ENCODE measurements at regions not wholly inside any gene's neighbourhood (a gene's known extent, or its start where the extent isn't known, plus 50 kb on each side); places are given as distances from the start of the nearest gene placed in this dataset.

DNA sequence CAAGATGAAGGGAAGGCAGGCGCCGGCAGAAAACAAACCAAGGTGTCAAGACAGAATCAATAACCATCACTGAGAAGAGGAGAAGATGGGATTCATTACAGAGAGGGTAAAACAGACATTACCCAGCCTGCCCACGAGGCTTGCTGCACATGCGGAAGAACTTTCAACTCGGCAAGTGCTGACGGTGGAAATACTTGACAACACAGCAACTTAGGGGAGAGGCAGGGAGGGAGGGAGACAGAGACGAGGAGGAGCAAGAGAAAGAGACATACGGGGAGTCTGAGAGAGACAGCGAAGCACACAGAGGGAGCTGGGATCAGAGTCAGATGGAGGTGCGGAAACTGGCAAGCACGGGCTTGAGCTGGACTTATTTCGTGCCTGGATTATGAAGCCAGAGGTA is 129.3 kb upstream of the NECTIN1 start:
- intact Hi-C loops (cut with DNase I) = no loop called here
- H3K36me3 ChIP-seq = no peaks in the 10 kb centered on the region
- H3K27me3 ChIP-seq = no peaks in the 10 kb centered on the region
- no peak overlapping the region for H3K4me3 ChIP-seq
- peaks cover 19% of the 10 kb centered on the region for H3K4me1 ChIP-seq
- no peaks in the 10 kb centered on the region for H3K9me3 ChIP-seq
- TF ChIP-seq POLR2A (IDR thresholded peaks at IDR 0.05) = no peak
- no peak for TF ChIP-seq POLR2AphosphoS5 (IDR thresholded peaks at IDR 0.05; ENCODE audit: insufficient read depth in 1 of 2, low read depth in 1 of 2)
- TF ChIP-seq, protein P1, sequence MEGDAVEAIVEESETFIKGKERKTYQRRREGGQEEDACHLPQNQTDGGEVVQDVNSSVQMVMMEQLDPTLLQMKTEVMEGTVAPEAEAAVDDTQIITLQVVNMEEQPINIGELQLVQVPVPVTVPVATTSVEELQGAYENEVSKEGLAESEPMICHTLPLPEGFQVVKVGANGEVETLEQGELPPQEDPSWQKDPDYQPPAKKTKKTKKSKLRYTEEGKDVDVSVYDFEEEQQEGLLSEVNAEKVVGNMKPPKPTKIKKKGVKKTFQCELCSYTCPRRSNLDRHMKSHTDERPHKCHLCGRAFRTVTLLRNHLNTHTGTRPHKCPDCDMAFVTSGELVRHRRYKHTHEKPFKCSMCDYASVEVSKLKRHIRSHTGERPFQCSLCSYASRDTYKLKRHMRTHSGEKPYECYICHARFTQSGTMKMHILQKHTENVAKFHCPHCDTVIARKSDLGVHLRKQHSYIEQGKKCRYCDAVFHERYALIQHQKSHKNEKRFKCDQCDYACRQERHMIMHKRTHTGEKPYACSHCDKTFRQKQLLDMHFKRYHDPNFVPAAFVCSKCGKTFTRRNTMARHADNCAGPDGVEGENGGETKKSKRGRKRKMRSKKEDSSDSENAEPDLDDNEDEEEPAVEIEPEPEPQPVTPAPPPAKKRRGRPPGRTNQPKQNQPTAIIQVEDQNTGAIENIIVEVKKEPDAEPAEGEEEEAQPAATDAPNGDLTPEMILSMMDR (IDR thresholded peaks at IDR 0.05) = no peak
- no peak overlapping the region for H3K27ac ChIP-seq
- DNase-seq (ENCODE audit: extremely low spot score in 2 of 2) = no peak

DNA sequence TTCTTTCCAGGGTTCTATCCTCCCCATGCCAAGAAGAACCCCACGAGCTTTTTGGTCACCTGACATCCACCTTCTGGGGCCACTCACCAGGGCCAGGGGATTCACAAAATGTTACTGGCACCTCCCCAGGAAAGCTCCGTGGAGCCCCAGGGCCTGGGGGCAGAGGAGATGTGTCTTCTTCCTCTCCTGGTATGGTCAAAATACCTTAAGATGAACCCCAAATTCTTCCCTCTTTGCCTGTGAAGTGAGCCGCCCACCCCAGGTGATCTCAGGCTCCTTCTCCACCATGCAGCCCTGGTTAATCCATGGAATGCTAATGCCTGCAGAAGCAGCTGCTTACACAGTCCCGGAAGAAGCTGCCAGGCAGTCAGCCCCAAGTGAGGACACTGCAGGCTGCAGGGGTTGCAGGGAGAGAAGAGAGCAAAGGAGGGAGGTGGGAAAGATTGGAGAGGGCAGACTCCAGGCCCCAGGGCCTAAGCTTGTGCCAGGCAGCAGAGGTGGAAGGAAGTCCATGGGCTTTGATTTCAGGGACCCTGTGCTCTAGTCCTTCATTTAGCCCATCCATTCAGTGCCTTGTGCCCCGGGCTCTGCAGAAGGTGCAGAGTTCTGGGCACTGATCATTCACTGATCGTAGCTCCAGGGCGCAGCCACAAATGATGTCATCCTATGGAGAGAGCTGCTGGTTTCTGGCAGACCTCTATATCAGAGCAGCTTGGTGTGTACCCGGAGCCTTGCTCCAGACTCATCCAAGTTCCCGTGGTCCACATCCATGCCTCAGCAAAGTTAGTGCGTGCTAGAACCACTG is 127.9 kb upstream of the NECTIN1 start:
- intact Hi-C loops (cut with DNase I) = no loop called here
- H3K4me3 ChIP-seq = no peak overlapping the region
- H3K27me3 ChIP-seq = no peaks in the 10 kb centered on the region
- TF ChIP-seq, protein P1 (IDR thresholded peaks at IDR 0.05) = no peak
- TF ChIP-seq POLR2A (IDR thresholded peaks at IDR 0.05) = no peak
- no peak for TF ChIP-seq POLR2AphosphoS5 (IDR thresholded peaks at IDR 0.05; ENCODE audit: insufficient read depth in 1 of 2, low read depth in 1 of 2)
- H3K9me3 ChIP-seq = no peaks in the 10 kb centered on the region
- no peaks in the 10 kb centered on the region for H3K36me3 ChIP-seq
- no peak overlapping the region for H3K27ac ChIP-seq
- no peak for DNase-seq (ENCODE audit: extremely low spot score in 2 of 2)
- H3K4me1 ChIP-seq = peaks cover 19% of the 10 kb centered on the region

DNA sequence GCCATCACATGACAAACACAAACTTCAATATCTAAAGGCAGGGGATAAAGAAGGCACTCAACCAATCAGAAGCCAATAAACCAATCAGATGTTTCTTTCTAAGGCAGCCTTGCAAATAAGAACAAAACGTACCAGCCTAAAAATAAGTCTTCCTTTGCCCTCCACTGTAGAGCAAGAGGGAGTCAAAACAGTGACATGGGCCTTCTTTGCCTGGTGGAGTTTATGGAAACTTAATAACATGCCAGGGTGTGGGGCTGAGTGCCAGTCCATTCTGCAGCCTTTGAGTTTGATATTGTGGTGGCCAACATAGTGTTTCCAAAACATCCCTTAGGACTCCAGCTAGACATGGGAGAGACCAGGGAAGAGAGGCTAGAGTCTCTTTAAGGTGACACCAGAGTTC is 126.1 kb upstream of the NECTIN1 start:
- intact Hi-C loops (cut with DNase I) = no loop called here
- no peak for TF ChIP-seq POLR2A (IDR thresholded peaks at IDR 0.05)
- no peak for TF ChIP-seq POLR2AphosphoS5 (IDR thresholded peaks at IDR 0.05; ENCODE audit: insufficient read depth in 1 of 2, low read depth in 1 of 2)
- TF ChIP-seq, protein P1 (IDR thresholded peaks at IDR 0.05) = no peak
- H3K4me3 ChIP-seq = no peak overlapping the region
- no peaks in the 10 kb centered on the region for H3K9me3 ChIP-seq
- no peak overlapping the region for H3K27ac ChIP-seq
- no peaks in the 10 kb centered on the region for H3K36me3 ChIP-seq
- H3K27me3 ChIP-seq = no peaks in the 10 kb centered on the region
- peaks cover 10% of the 10 kb centered on the region for H3K4me1 ChIP-seq
- DNase-seq (ENCODE audit: extremely low spot score in 2 of 2) = no peak

DNA sequence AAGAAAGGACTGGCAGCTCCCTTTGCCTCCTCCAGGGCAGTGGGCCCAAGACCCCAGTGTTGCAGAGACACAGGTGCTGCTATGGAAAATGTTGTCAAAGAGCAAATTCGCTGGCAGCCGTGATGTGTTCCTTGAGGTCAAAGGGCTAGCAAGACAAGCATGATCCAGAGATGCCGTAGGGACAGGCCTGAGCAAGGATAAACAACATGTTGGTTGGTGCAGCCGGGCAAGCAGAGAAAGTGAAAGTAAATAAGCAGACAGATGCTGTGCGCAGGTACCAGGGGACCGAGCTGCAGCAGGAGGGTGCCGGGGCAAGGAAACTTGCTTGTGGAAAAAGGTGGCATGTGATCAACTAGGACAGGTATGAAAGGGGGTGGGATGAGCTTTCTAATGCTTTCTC is 125.5 kb upstream of the NECTIN1 start:
- Histone ChIP-seq H3K27ac (no peak overlapping the region), H3K4me1 (peaks cover 8% of the 10 kb centered on the region), H3K4me3 (no peak overlapping the region), H3K27me3 (no peaks in the 10 kb centered on the region), H3K36me3 (no peaks in the 10 kb centered on the region), H3K9me3 (no peaks in the 10 kb centered on the region)
- no peak for DNase-seq (ENCODE audit: extremely low spot score in 2 of 2)
- TF ChIP-seq POLR2A (IDR thresholded peaks at IDR 0.05) (no peak), POLR2AphosphoS5 (IDR thresholded peaks at IDR 0.05; ENCODE audit: insufficient read depth in 1 of 2, low read depth in 1 of 2) (no peak)
- TF ChIP-seq, protein P1 (IDR thresholded peaks at IDR 0.05) = no peak
- intact Hi-C loops (cut with DNase I) = no loop called here

DNA sequence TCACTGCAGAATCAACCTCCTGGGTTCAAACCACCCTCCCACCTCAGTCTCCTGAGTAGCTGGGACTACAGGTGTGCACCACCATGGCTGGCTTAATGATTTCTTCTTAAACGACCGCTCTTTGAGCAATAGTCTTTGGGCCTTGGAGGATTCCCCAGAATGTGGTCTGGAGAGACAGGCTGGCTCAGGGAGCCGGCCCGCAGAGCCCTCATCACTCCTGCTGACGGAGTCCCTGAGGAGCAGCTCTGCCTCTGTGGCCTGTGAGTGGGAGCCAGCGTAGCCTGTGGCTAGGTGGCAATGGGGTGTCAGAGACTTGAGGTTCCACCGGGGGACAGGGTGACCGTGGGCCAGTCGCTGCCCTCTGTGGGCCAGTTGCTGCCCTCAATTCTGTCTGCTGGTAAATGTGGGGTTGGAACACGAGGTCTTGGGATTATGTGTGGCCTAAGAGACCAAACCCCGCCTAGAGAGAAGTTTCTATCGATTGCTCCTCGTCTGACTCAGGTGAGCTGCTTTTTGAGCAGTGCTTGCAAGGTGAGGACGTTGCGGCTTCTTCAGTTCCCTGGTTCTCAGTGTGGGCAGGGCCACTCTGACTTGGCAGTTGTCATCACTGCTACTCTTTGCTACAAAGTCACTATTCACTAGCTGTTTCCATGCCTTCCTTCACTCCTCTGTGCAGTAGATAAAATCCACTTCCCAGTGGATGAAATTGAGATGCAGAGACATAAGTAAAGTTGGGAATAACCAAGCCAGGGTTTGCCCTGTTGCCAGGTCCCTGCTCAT is 124.8 kb upstream of the NECTIN1 start:
- no peak for DNase-seq (ENCODE audit: extremely low spot score in 2 of 2)
- H3K27me3 ChIP-seq = no peaks in the 10 kb centered on the region
- no peak overlapping the region for H3K4me3 ChIP-seq
- H3K9me3 ChIP-seq = no peaks in the 10 kb centered on the region
- TF ChIP-seq POLR2AphosphoS5 (IDR thresholded peaks at IDR 0.05; ENCODE audit: insufficient read depth in 1 of 2, low read depth in 1 of 2) = no peak
- no peak for TF ChIP-seq POLR2A (IDR thresholded peaks at IDR 0.05)
- TF ChIP-seq, protein P1 (IDR thresholded peaks at IDR 0.05) = no peak
- H3K4me1 ChIP-seq = peaks cover 8% of the 10 kb centered on the region
- H3K27ac ChIP-seq = no peak overlapping the region
- no peaks in the 10 kb centered on the region for H3K36me3 ChIP-seq
- intact Hi-C loops (cut with DNase I) = no loop called here
